ENCODE measurements at regions not wholly inside any gene's neighbourhood (a gene's known extent, or its start where the extent isn't known, plus 50 kb on each side); places are given as distances from the start of the nearest gene placed in this dataset.

DNA sequence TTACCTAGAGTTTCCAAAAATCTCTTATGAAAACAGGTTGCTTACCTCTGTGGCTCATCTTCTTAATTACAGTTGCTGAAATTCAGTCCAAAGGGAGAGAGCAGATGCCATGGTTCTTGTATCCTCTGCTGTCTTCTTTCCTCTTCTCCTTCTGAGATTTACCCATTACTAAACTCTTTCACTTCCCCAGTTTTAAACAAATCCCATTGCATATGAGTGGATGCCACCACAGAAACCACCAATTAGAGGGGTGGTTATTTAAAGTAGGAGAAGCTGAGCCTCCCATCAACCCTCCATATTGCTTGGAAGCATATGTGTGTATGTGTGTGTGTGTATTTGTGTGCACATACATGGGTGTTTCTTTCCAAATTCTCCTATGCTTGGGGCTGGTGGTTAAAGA, 128.5 kb upstream of the KCNK1 start:
- Histone ChIP-seq H3K27ac (ENCODE audit: insufficient read depth, low read length) (no peak overlapping the region), H3K9ac (ENCODE audit: insufficient read depth, low read length) (no peak overlapping the region), H3K4me2 (ENCODE audit: extremely low read depth, insufficient read depth, low read length) (no peak overlapping the region), H3K9me3 (ENCODE audit: control insufficient read depth, insufficient read depth, low read depth, low read length) (no peaks in the 10 kb centered on the region), H3K79me2 (ENCODE audit: control insufficient read depth, insufficient read depth, low read length) (no peaks in the 10 kb centered on the region), H3K36me3 (ENCODE audit: control insufficient read depth, insufficient read depth, low read length) (no peaks in the 10 kb centered on the region), H2AFZ (ENCODE audit: low read length) (no peak overlapping the region), H3K4me3 (replicated peaks in 1 of 4; ENCODE audit: control extremely low read depth in 1 of 4, insufficient read depth in 1 of 4, low read depth in 3 of 4, low read length in 4 of 4) (no peak overlapping the region), H3K4me1 (ENCODE audit: control insufficient read depth, extremely low read depth, insufficient read depth, low read length) (no peaks in the 10 kb centered on the region), H3K27me3 (ENCODE audit: control insufficient read depth, insufficient read depth, low read length) (no peaks in the 10 kb centered on the region), H4K20me1 (ENCODE audit: control insufficient read depth, extremely low read depth, insufficient read depth, low read length) (no peaks in the 10 kb centered on the region)
- no peak for DNase-seq (ENCODE audit: low read depth in 2 of 2)
- TF ChIP-seq, protein P1, sequence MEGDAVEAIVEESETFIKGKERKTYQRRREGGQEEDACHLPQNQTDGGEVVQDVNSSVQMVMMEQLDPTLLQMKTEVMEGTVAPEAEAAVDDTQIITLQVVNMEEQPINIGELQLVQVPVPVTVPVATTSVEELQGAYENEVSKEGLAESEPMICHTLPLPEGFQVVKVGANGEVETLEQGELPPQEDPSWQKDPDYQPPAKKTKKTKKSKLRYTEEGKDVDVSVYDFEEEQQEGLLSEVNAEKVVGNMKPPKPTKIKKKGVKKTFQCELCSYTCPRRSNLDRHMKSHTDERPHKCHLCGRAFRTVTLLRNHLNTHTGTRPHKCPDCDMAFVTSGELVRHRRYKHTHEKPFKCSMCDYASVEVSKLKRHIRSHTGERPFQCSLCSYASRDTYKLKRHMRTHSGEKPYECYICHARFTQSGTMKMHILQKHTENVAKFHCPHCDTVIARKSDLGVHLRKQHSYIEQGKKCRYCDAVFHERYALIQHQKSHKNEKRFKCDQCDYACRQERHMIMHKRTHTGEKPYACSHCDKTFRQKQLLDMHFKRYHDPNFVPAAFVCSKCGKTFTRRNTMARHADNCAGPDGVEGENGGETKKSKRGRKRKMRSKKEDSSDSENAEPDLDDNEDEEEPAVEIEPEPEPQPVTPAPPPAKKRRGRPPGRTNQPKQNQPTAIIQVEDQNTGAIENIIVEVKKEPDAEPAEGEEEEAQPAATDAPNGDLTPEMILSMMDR (conservative IDR thresholded peaks at IDR 0.05 in 1 of 2, IDR thresholded peaks at IDR 0.05 in 1 of 2; ENCODE audit: low read depth in 1 of 2, low read length in 2 of 2), result no peak
- no peak for TF ChIP-seq EZH2 (IDR thresholded peaks at IDR 0.05; ENCODE audit: low read length, missing control alignments)

DNA sequence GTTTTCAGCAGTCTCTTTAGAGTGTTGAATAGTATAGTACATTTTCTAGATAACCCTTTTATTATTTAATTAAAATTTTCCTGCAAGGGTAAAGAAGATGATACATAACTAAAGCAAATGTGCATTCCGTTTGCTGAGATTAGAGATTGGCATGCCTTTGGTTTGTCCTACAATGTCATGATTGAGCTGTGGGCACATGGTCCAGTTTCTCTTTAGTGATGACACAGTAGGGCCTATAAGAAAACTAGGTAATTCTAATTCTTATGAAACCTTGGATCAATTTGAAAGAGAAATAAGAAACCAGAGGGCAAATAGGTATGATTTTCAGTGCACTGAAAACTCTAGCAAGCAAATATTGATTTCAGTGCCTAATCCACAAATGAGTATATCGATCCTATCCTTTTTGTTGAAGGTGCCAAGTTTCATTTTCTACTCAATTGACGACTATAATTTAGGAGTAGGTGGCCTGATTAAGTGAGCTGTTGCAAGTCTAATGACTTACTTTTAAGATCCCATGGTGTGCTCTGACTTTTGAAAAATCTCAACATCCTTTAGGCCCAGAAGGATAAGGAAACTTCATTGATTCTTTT, 128.0 kb upstream of the KCNK1 start:
- H3K4me1 ChIP-seq (ENCODE audit: control insufficient read depth, extremely low read depth, insufficient read depth, low read length), result no peaks in the 10 kb centered on the region
- no peaks in the 10 kb centered on the region for H3K9me3 ChIP-seq (ENCODE audit: control insufficient read depth, insufficient read depth, low read depth, low read length)
- H4K20me1 ChIP-seq (ENCODE audit: control insufficient read depth, extremely low read depth, insufficient read depth, low read length), result no peaks in the 10 kb centered on the region
- no peaks in the 10 kb centered on the region for H3K27me3 ChIP-seq (ENCODE audit: control insufficient read depth, insufficient read depth, low read length)
- no peaks in the 10 kb centered on the region for H3K79me2 ChIP-seq (ENCODE audit: control insufficient read depth, insufficient read depth, low read length)
- H3K27ac ChIP-seq (ENCODE audit: insufficient read depth, low read length), result no peak overlapping the region
- no peak for DNase-seq (ENCODE audit: low read depth in 2 of 2)
- H3K4me2 ChIP-seq (ENCODE audit: extremely low read depth, insufficient read depth, low read length), result no peak overlapping the region
- H3K36me3 ChIP-seq (ENCODE audit: control insufficient read depth, insufficient read depth, low read length), result no peaks in the 10 kb centered on the region
- H3K4me3 ChIP-seq (replicated peaks in 1 of 4; ENCODE audit: control extremely low read depth in 1 of 4, insufficient read depth in 1 of 4, low read depth in 3 of 4, low read length in 4 of 4), result no peak overlapping the region
- no peak overlapping the region for H2AFZ ChIP-seq (ENCODE audit: low read length)
- TF ChIP-seq EZH2 (IDR thresholded peaks at IDR 0.05; ENCODE audit: low read length, missing control alignments), result no peak
- H3K9ac ChIP-seq (ENCODE audit: insufficient read depth, low read length), result no peak overlapping the region

DNA sequence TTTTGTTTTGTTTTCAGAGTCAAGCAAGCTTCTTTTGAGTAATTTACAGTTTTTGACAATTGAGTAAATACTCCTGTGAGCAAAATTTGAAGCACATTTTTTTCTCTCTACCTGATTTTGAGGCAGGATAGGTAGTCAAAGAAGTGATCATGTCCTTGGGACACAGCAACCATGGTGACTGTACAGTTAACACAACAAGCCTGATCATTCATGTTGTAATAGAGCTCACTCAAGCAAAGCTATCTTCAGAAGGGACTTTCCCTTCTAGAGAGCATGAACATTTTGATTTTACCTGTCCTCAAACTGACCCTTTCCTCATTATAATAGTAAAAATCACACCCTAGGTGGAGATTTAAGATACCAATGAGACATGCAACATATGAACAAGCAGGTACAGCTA, 126.5 kb upstream of the KCNK1 start:
- H3K4me2 ChIP-seq (ENCODE audit: extremely low read depth, insufficient read depth, low read length), result no peak overlapping the region
- no peak overlapping the region for H3K4me3 ChIP-seq (replicated peaks in 1 of 4; ENCODE audit: control extremely low read depth in 1 of 4, insufficient read depth in 1 of 4, low read depth in 3 of 4, low read length in 4 of 4)
- no peaks in the 10 kb centered on the region for H4K20me1 ChIP-seq (ENCODE audit: control insufficient read depth, extremely low read depth, insufficient read depth, low read length)
- no peak overlapping the region for H2AFZ ChIP-seq (ENCODE audit: low read length)
- H3K9ac ChIP-seq (ENCODE audit: insufficient read depth, low read length), result no peak overlapping the region
- H3K4me1 ChIP-seq (ENCODE audit: control insufficient read depth, extremely low read depth, insufficient read depth, low read length), result no peaks in the 10 kb centered on the region
- TF ChIP-seq, protein P1 (conservative IDR thresholded peaks at IDR 0.05 in 1 of 2, IDR thresholded peaks at IDR 0.05 in 1 of 2; ENCODE audit: low read depth in 1 of 2, low read length in 2 of 2), result no peak
- TF ChIP-seq EZH2 (IDR thresholded peaks at IDR 0.05; ENCODE audit: low read length, missing control alignments), result no peak
- H3K79me2 ChIP-seq (ENCODE audit: control insufficient read depth, insufficient read depth, low read length), result no peaks in the 10 kb centered on the region
- no peaks in the 10 kb centered on the region for H3K36me3 ChIP-seq (ENCODE audit: control insufficient read depth, insufficient read depth, low read length)
- no peaks in the 10 kb centered on the region for H3K9me3 ChIP-seq (ENCODE audit: control insufficient read depth, insufficient read depth, low read depth, low read length)
- no peak overlapping the region for H3K27ac ChIP-seq (ENCODE audit: insufficient read depth, low read length)
- H3K27me3 ChIP-seq (ENCODE audit: control insufficient read depth, insufficient read depth, low read length), result no peaks in the 10 kb centered on the region
- DNase-seq (ENCODE audit: low read depth in 2 of 2), result no peak

Measured in fibroblast of lung (primary cell).